HCT116 (cell line): ENCODE measurements at regions not wholly inside any gene's neighbourhood (a gene's known extent, or its start where the extent isn't known, plus 50 kb on each side); places are given as distances from the start of the nearest gene placed in this dataset.

ENCODE experiments used
- ATAC-seq: fragments of 200-7000 bp; cut with Tn5 transposase; 2 replicates; pipeline ENCODE4 v1.9.1; 2020; ENCODE audit warnings: mild to moderate bottlenecking, moderate library complexity
- BruUV-seq: library from RNA; stranded (reverse); fragments of 400-500 nt; replicated peaks from 2 replicates; lab custom pipeline; 2021; lab: Mats Ljungman, UMichigan
- CTCF ChIA-PET: fragments of 300-600 bp; sonication (Branson Sonifier 250); formaldehyde crosslinking; loops from one replicate; lab custom pipeline; 2021; ENCODE audit warnings: antibody characterized with exemption; lab: Charles Lee
- POLR2A ChIA-PET: fragments of 300-600, 350-600 bp; sonication (Branson Sonifier 250); formaldehyde crosslinking; loops from one replicate; lab custom pipeline; 2021; ENCODE audit warnings: antibody characterized with exemption; lab: Charles Lee
- RAD21 ChIA-PET, 2 experiments: fragments of 300-600 bp; sonication (Branson Sonifier 250); formaldehyde crosslinking; loops; one replicate each; lab custom pipeline; 2023; ENCODE audit warnings: low total read pairs in 2 of 2; ENCODE audit not compliant: uncharacterized antibody in 2 of 2, unreplicated experiment in 2 of 2, low non-redundant PET in 1 of 2; lab: Charles Lee
- DNase-seq: peaks from one replicate; pipeline ENCODE4 v3.0.0-alpha.2; 2010; ENCODE audit warnings: low read depth, low spot score
- H2AFZ ChIP-seq: fragments of 200-600 bp; shearing (Covaris generic), sonication (generic); 2 replicates; pipeline ENCODE4 v1.6.1; 2017; ENCODE audit warnings: low read depth, mixed run types, mixed read lengths, antibody characterized with exemption, low read length; ENCODE audit not compliant: poor library complexity, severe bottlenecking
- H3K27ac ChIP-seq: 2 replicates; pipeline ENCODE4 v1.5.1; 2012; ENCODE audit warnings: low read depth, low read length
- H3K27me3 ChIP-seq: fragments of 200-600 bp; sonication (generic); 2 replicates; pipeline ENCODE4 v1.6.1; 2016; ENCODE audit warnings: mixed run types, low read length, mixed read lengths; ENCODE audit not compliant: insufficient read depth
- H3K36me3 ChIP-seq, 2 experiments: fragments of 200-500 bp in 1 of 2; fragments of 200-600 bp in 1 of 2; sonication (Bioruptor generic) in 1 of 2; sonication (generic) in 1 of 2; 2 replicates each; pipeline versions ENCODE4 v1.5.1 to v1.6.1; 2014 to 2016; ENCODE audit warnings: low read length in 2 of 2, inconsistent platforms in 1 of 2, mixed read lengths in 1 of 2, mixed run types in 1 of 2; ENCODE audit not compliant: insufficient read depth in 2 of 2, control insufficient read depth in 1 of 2
- H3K4me1 ChIP-seq, 2 experiments: fragments of 200-600 bp in 1 of 2; sonication (generic) in 1 of 2; 2 replicates each; pipeline versions ENCODE4 v1.5.1 to v1.6.1; 2012 to 2017; ENCODE audit warnings: low read length in 2 of 2, inconsistent platforms in 1 of 2, mild to moderate bottlenecking in 1 of 2, mixed read lengths in 1 of 2, mixed run types in 1 of 2, moderate library complexity in 1 of 2; ENCODE audit not compliant: insufficient read depth in 2 of 2, control insufficient read depth in 1 of 2
- H3K4me2 ChIP-seq: fragments of 200-600 bp; sonication (generic); 2 replicates; pipeline ENCODE4 v1.6.1; 2017; ENCODE audit warnings: mixed run types, low read length, mixed read lengths
- H3K4me3 ChIP-seq, 2 experiments: fragments of 200-600 bp in 1 of 2; sonication (generic) in 1 of 2; replicated peaks in 1 of 2; 2 replicates each; pipeline ENCODE4 v1.5.1; 2011 to 2016; ENCODE audit warnings: low read length in 2 of 2, control low read depth in 1 of 2, low read depth in 1 of 2, mild to moderate bottlenecking in 1 of 2, mixed read lengths in 1 of 2, mixed run types in 1 of 2
- H3K79me2 ChIP-seq: fragments of 200-600 bp; sonication (generic); 2 replicates; pipeline ENCODE4 v1.6.1; 2017; ENCODE audit warnings: mild to moderate bottlenecking, mixed run types, low read length, moderate library complexity, mixed read lengths; ENCODE audit not compliant: insufficient read depth
- H3K9ac ChIP-seq: fragments of 200-600 bp; sonication (generic); 2 replicates; pipeline ENCODE4 v1.6.1; 2016; ENCODE audit warnings: low read length, mixed read lengths
- H3K9me2 ChIP-seq: fragments of 200-600 bp; sonication (generic), shearing (Covaris generic); 2 replicates; pipeline ENCODE4 v1.6.1; 2017; ENCODE audit warnings: mixed run types, mild to moderate bottlenecking, moderate library complexity; ENCODE audit not compliant: insufficient read depth
- H3K9me3 ChIP-seq, 2 experiments: fragments of 200-500 bp in 1 of 2; fragments of 200-600 bp in 1 of 2; sonication (Bioruptor generic) in 1 of 2; sonication (generic) in 1 of 2; 2 replicates each; pipeline ENCODE4 v1.6.1; 2014 to 2017; ENCODE audit warnings: low read length in 2 of 2, mixed read lengths in 2 of 2, inconsistent platforms in 1 of 2, low read depth in 1 of 2, mild to moderate bottlenecking in 1 of 2, mixed run types in 1 of 2, moderate library complexity in 1 of 2; ENCODE audit not compliant: control insufficient read depth in 1 of 2, insufficient read depth in 1 of 2
- H4K20me1 ChIP-seq: fragments of 200-600 bp; sonication (generic), shearing (Covaris generic); 2 replicates; pipeline ENCODE4 v1.6.1; 2017; ENCODE audit warnings: mixed run types, mild to moderate bottlenecking, moderate library complexity; ENCODE audit not compliant: insufficient read depth
- CEBPB ChIP-seq: IDR thresholded peaks from 2 replicates; pipeline ENCODE4 v1.6.1; 2012; ENCODE audit warnings: low read depth
- CTCF ChIP-seq, 3 experiments: fragments of 200-600 bp in 1 of 3; sonication (generic) in 1 of 3; IDR thresholded peaks in 2 of 3; conservative IDR thresholded peaks in 1 of 3; 2 replicates each; pipeline ENCODE4 v1.5.1; 2012 to 2017; ENCODE audit warnings: low read depth in 2 of 3, low read length in 2 of 3, antibody characterized with exemption in 1 of 3, borderline replicate concordance in 1 of 3, control low read depth in 1 of 3, mild to moderate bottlenecking in 1 of 3, mixed read lengths in 1 of 3, mixed run types in 1 of 3, moderate library complexity in 1 of 3; ENCODE audit not compliant: insufficient read depth in 1 of 3
- EGR1 ChIP-seq: IDR thresholded peaks from 2 replicates; pipeline ENCODE4 v1.6.1; 2012; ENCODE audit warnings: low read depth
- EZH2phosphoT487 ChIP-seq: fragments of 200-600 bp; IDR thresholded peaks from 2 replicates; pipeline ENCODE4 v1.6.1; 2018; ENCODE audit warnings: antibody characterized with exemption, borderline replicate concordance
- JUND ChIP-seq: IDR thresholded peaks from 2 replicates; pipeline ENCODE4 v1.6.1; 2012
- POLR2A ChIP-seq: IDR thresholded peaks from 2 replicates; pipeline ENCODE4 v1.7.0; 2011; ENCODE audit warnings: borderline replicate concordance; ENCODE audit not compliant: insufficient read depth, insufficient read length; ENCODE audit errors: extremely low read depth
- RAD21 ChIP-seq: IDR thresholded peaks from 2 replicates; pipeline ENCODE4 v1.6.1; 2012; ENCODE audit warnings: low read depth, mild to moderate bottlenecking
- SIN3A ChIP-seq: IDR thresholded peaks from 2 replicates; pipeline ENCODE4 v1.6.1; 2012; ENCODE audit warnings: low read depth
- SRF ChIP-seq: IDR thresholded peaks from 2 replicates; pipeline ENCODE4 v1.6.1; 2012; ENCODE audit warnings: low read depth
- ZNF274 ChIP-seq: fragments of 200-500 bp; sonication (Bioruptor generic); IDR thresholded peaks from 2 replicates; pipeline ENCODE4 v1.6.1; 2014; ENCODE audit warnings: mild to moderate bottlenecking, low read depth, low read length, inconsistent platforms
- intact Hi-C: fragments of 100-400 bp; cut with micrococcal nuclease; formaldehyde crosslinking; loops from 2 replicates; pipeline ENCODE4 v1.10.0; 2022
- TF ChIP-seq, protein P1 (sequence below): IDR thresholded peaks from 2 replicates; pipeline ENCODE4 v1.6.1; 2012
- TF ChIP-seq, protein P2 (sequence below): IDR thresholded peaks from 2 replicates; pipeline ENCODE4 v1.6.1; 2012
- TF ChIP-seq, protein P3 (sequence below): IDR thresholded peaks from 2 replicates; pipeline ENCODE4 v1.6.1; 2011; ENCODE audit warnings: mild to moderate bottlenecking, low read length, moderate library complexity; ENCODE audit not compliant: insufficient replicate concordance; ENCODE audit errors: extremely low read depth

GRCh38 chr14:26913786-26914185 lies 316.0 kb upstream of the NOVA1 start:
- Histone ChIP-seq H3K4me1 (no peaks in the 10 kb centered on the region), H3K4me3 (no peak overlapping the region), H3K9ac (no peak overlapping the region), H4K20me1 (no peaks in the 10 kb centered on the region), H3K36me3 (no peaks in the 10 kb centered on the region), H3K27me3 (no peaks in the 10 kb centered on the region), H3K27ac (no peak overlapping the region), H3K9me2 (no peaks in the 10 kb centered on the region)
- POLR2A ChIA-PET: no interaction called here
- intact Hi-C loops: no loop called here
- no TSS peak for BruUV-seq
- CTCF ChIA-PET: no interaction called here
- TF ChIP-seq SIN3A: no peak
- TF ChIP-seq SRF: no peak
- TF ChIP-seq, protein P1, sequence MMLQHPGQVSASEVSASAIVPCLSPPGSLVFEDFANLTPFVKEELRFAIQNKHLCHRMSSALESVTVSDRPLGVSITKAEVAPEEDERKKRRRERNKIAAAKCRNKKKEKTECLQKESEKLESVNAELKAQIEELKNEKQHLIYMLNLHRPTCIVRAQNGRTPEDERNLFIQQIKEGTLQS: no peak
- no peak for TF ChIP-seq RAD21
- TF ChIP-seq, protein P2, sequence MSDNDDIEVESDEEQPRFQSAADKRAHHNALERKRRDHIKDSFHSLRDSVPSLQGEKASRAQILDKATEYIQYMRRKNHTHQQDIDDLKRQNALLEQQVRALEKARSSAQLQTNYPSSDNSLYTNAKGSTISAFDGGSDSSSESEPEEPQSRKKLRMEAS: no peak
- no peak for TF ChIP-seq EGR1
- no peak for TF ChIP-seq JUND
- TF ChIP-seq, protein P3, sequence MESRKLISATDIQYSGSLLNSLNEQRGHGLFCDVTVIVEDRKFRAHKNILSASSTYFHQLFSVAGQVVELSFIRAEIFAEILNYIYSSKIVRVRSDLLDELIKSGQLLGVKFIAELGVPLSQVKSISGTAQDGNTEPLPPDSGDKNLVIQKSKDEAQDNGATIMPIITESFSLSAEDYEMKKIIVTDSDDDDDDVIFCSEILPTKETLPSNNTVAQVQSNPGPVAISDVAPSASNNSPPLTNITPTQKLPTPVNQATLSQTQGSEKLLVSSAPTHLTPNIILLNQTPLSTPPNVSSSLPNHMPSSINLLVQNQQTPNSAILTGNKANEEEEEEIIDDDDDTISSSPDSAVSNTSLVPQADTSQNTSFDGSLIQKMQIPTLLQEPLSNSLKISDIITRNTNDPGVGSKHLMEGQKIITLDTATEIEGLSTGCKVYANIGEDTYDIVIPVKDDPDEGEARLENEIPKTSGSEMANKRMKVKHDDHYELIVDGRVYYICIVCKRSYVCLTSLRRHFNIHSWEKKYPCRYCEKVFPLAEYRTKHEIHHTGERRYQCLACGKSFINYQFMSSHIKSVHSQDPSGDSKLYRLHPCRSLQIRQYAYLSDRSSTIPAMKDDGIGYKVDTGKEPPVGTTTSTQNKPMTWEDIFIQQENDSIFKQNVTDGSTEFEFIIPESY: no peak
- TF ChIP-seq ZNF274: no peak
- no peak for TF ChIP-seq POLR2A
- no peak for TF ChIP-seq CEBPB
- no peak for TF ChIP-seq CTCF (IDR thresholded peaks at IDR 0.05 in 2 of 3, conservative IDR thresholded peaks at IDR 0.05 in 1 of 3; ENCODE audit: borderline replicate concordance in 1 of 3, insufficient read depth in 1 of 3, low read depth in 2 of 3, low read length in 2 of 3)
- no peak for TF ChIP-seq EZH2phosphoT487
- TF ChIP-seq, all 23 proteins: peak for 0
- no peak for ATAC-seq
- DNase-seq: no peak
- Histone ChIP-seq H2AFZ (no peak overlapping the region), H3K4me2 (no peak overlapping the region), H3K9me3 (peaks cover 4 to 23% of the 10 kb centered on the region in 2 experiments; a peak in 3 of 4 replicates), H3K79me2 (no peaks in the 10 kb centered on the region)
- RAD21 ChIA-PET: no interaction called here
